Neuronal stem cell (in vitro differentiated cells): ENCODE measurements at regions not wholly inside any gene's neighbourhood (a gene's known extent, or its start where the extent isn't known, plus 50 kb on each side); places are given as distances from the start of the nearest gene placed in this dataset.

Experiments
- DNase-seq: peaks from one replicate; pipeline ENCODE4 v3.0.0-alpha.2; 2013; ENCODE audit warnings: low spot score
- H2AFZ ChIP-seq: one replicate; pipeline ENCODE4 v1.6.1; 2013; ENCODE audit warnings: mild to moderate bottlenecking, low read length, inconsistent platforms
- H2AK5ac ChIP-seq: 2 replicates; pipeline ENCODE4 v1.6.1; 2013; ENCODE audit warnings: low read depth, mild to moderate bottlenecking, inconsistent platforms, low read length, moderate library complexity, mixed read lengths
- H2BK120ac ChIP-seq: 2 replicates; pipeline ENCODE4 v1.6.1; 2013; ENCODE audit warnings: low read depth, mild to moderate bottlenecking, inconsistent platforms, low read length, moderate library complexity, mixed read lengths
- H2BK12ac ChIP-seq: one replicate; pipeline ENCODE4 v1.6.1; 2013; ENCODE audit warnings: low read length, inconsistent platforms
- H2BK15ac ChIP-seq: 2 replicates; pipeline ENCODE4 v1.6.1; 2013; ENCODE audit warnings: mild to moderate bottlenecking, low read length, inconsistent platforms, mixed read lengths
- H2BK5ac ChIP-seq: one replicate; pipeline ENCODE4 v1.6.1; 2013; ENCODE audit warnings: inconsistent platforms, mild to moderate bottlenecking, low read length, moderate library complexity
- H3K14ac ChIP-seq: one replicate; pipeline ENCODE4 v1.6.1; 2013; ENCODE audit warnings: low read length, inconsistent platforms
- H3K18ac ChIP-seq: 2 replicates; pipeline ENCODE4 v1.6.1; 2013; ENCODE audit warnings: low read length, inconsistent platforms
- H3K23ac ChIP-seq: 2 replicates; pipeline ENCODE4 v1.6.1; 2013; ENCODE audit warnings: low read depth, mild to moderate bottlenecking, mixed read lengths, low read length, inconsistent platforms; ENCODE audit not compliant: poor library complexity
- H3K27ac ChIP-seq: replicated peaks from 3 replicates; pipeline ENCODE4 v1.5.1; 2013; ENCODE audit warnings: low read length, inconsistent platforms
- H3K27me3 ChIP-seq, 3 experiments: 2 replicates each; pipeline ENCODE4 v1.6.1; 2013; ENCODE audit warnings: low read length in 3 of 3, mild to moderate bottlenecking in 2 of 3, inconsistent platforms in 1 of 3, low read depth in 1 of 3, mixed read lengths in 1 of 3, moderate library complexity in 1 of 3; ENCODE audit not compliant: control insufficient read depth in 3 of 3, insufficient read depth in 3 of 3
- H3K36me3 ChIP-seq, 2 donors: replicated peaks in 1 of 2; 2 replicates each; pipeline ENCODE4 v1.6.1; 2013; ENCODE audit warnings: low read length in 2 of 2; ENCODE audit not compliant: control insufficient read depth in 2 of 2, insufficient read depth in 2 of 2
- H3K4ac ChIP-seq: 2 replicates; pipeline ENCODE4 v1.6.1; 2013; ENCODE audit warnings: inconsistent platforms, mild to moderate bottlenecking, low read length, moderate library complexity
- H3K4me1 ChIP-seq, 2 donors: 1 replicate in 1 of 2; 2 replicates in 1 of 2; pipeline ENCODE4 v1.6.1; 2013; ENCODE audit warnings: low read length in 2 of 2, low read depth in 1 of 2; ENCODE audit not compliant: control insufficient read depth in 2 of 2, insufficient read depth in 1 of 2
- H3K4me2 ChIP-seq: one replicate; pipeline ENCODE4 v1.6.1; 2013; ENCODE audit warnings: mild to moderate bottlenecking, low read length, inconsistent platforms; ENCODE audit not compliant: insufficient read depth, poor library complexity, severe bottlenecking
- H3K4me3 ChIP-seq, 2 donors: 2 replicates each; pipeline ENCODE4 v1.5.1; 2013; ENCODE audit warnings: low read length in 2 of 2, mild to moderate bottlenecking in 2 of 2, inconsistent platforms in 1 of 2, moderate library complexity in 1 of 2
- H3K79me1 ChIP-seq: one replicate; pipeline ENCODE4 v1.6.1; 2013; ENCODE audit warnings: low read depth, mild to moderate bottlenecking, inconsistent platforms, low read length, moderate library complexity
- H3K9ac ChIP-seq: one replicate; pipeline ENCODE4 v1.6.1; 2013; ENCODE audit warnings: mild to moderate bottlenecking, low read depth, low read length, inconsistent platforms; ENCODE audit not compliant: poor library complexity
- H3K9me3 ChIP-seq, 2 donors: replicated peaks in 1 of 2; 2 replicates each; pipeline versions ENCODE3 to v1.6.1; 2013; ENCODE audit warnings: low read length in 2 of 2, mild to moderate bottlenecking in 2 of 2, inconsistent platforms in 1 of 2, low read depth in 1 of 2, mixed read lengths in 1 of 2, moderate library complexity in 1 of 2; ENCODE audit not compliant: control insufficient read depth in 2 of 2, insufficient read depth in 1 of 2
- H4K8ac ChIP-seq: one replicate; pipeline ENCODE4 v1.6.1; 2013; ENCODE audit warnings: low read depth, mild to moderate bottlenecking, inconsistent platforms, low read length, moderate library complexity
- H4K91ac ChIP-seq: one replicate; pipeline ENCODE4 v1.6.1; 2013; ENCODE audit warnings: low read length, low read depth, mild to moderate bottlenecking, inconsistent platforms; ENCODE audit not compliant: poor library complexity
- whole genome bisulfite sequencing, 2 donors: extraction: QIAGEN DNeasy Blood & Tissue Kit; methylation state at CpG; one replicate each; pipeline ENCODE4 v1.1.7; 2013; ENCODE audit warnings: missing lambda C conversion rate in 2 of 2, mixed read lengths in 1 of 2; ENCODE audit not compliant: insufficient read length in 2 of 2, insufficient replicate concordance in 1 of 2; ENCODE audit errors: extremely low coverage in 2 of 2; 5-methylcytosine and 5-hydroxymethylcytosine counted together

GRCh38 chr3:25349095-25349494 is 79.0 kb upstream of the RARB start:
- Histone ChIP-seq H2BK5ac (no peak overlapping the region), H4K8ac (no peak overlapping the region), H3K27ac (no peak overlapping the region), H4K91ac (no peak overlapping the region), H3K4ac (no peak overlapping the region), H2AFZ (no peak overlapping the region), H3K9ac (no peak overlapping the region), H3K79me1 (no peaks in the 10 kb centered on the region), H3K4me2 (no peak overlapping the region), H3K27me3 (no peaks in the 10 kb centered on the region), H2BK15ac (no peak overlapping the region), H3K4me1 (peaks cover 8 to 21% of the 10 kb centered on the region in 2 donors), H3K36me3 (no peaks in the 10 kb centered on the region), H3K4me3 (no peak overlapping the region), H2BK120ac (no peak overlapping the region), H3K14ac (no peak overlapping the region), H3K23ac (no peak overlapping the region), H3K18ac (no peak overlapping the region), H3K9me3 (no peaks in the 10 kb centered on the region), H2AK5ac (no peak overlapping the region), H2BK12ac (no peak overlapping the region)
- WGBS, 2 donors, result 100% methylated on average over 1 of the region's 6 CpGs; no CpG with 5 or more reads in 1 of the 2 donors
- no peak for DNase-seq

- Histone ChIP-seq H3K27me3 (no peaks in the 10 kb centered on the region), H3K9ac (no peak overlapping the region), H3K27ac (peak overlapping the region; percentile 40), H3K18ac (peak overlapping the region; percentile 20), H3K14ac (no peak overlapping the region), H2AFZ (no peak overlapping the region), H2BK12ac (no peak overlapping the region), H3K4me2 (no peak overlapping the region), H2BK5ac (no peak overlapping the region), H2AK5ac (no peak overlapping the region), H3K4me1 (peaks cover 8 to 21% of the 10 kb centered on the region in 2 donors), H3K4me3 (no peak overlapping the region), H3K9me3 (no peaks in the 10 kb centered on the region), H2BK15ac (no peak overlapping the region), H3K36me3 (no peaks in the 10 kb centered on the region), H3K79me1 (no peaks in the 10 kb centered on the region), H4K8ac (no peak overlapping the region), H2BK120ac (no peak overlapping the region), H4K91ac (no peak overlapping the region), H3K4ac (no peak overlapping the region), H3K23ac (no peak overlapping the region)
- no peak for DNase-seq
- WGBS, 2 donors, result no CpG with 5 or more reads among the region's 6 CpGs
Measured at GRCh38 chr3:25349828-25350724, 78.0 kb upstream of the RARB start.

- H2BK5ac ChIP-seq, result no peak overlapping the region
- DNase-seq, result peak; percentile 58
- no peak overlapping the region for H3K18ac ChIP-seq
- H3K9me3 ChIP-seq, result no peaks in the 10 kb centered on the region
- WGBS, 2 donors, result no CpG with 5 or more reads among the region's 5 CpGs
- no peak overlapping the region for H2AK5ac ChIP-seq
- H3K36me3 ChIP-seq, result no peaks in the 10 kb centered on the region
- H3K9ac ChIP-seq, result no peak overlapping the region
- no peak overlapping the region for H4K91ac ChIP-seq
- no peak overlapping the region for H2BK120ac ChIP-seq
- H2AFZ ChIP-seq, result no peak overlapping the region
- peak overlapping the region; percentile 40 for H3K27ac ChIP-seq
- peaks cover 8 to 21% of the 10 kb centered on the region in 2 donors for H3K4me1 ChIP-seq
- H2BK15ac ChIP-seq, result no peak overlapping the region
- no peak overlapping the region for H2BK12ac ChIP-seq
- no peaks in the 10 kb centered on the region for H3K79me1 ChIP-seq
- no peak overlapping the region for H3K4ac ChIP-seq
- no peaks in the 10 kb centered on the region for H3K27me3 ChIP-seq
- no peak overlapping the region for H3K14ac ChIP-seq
- H3K4me2 ChIP-seq, result no peak overlapping the region
- no peak overlapping the region for H3K23ac ChIP-seq
- H4K8ac ChIP-seq, result no peak overlapping the region
- no peak overlapping the region for H3K4me3 ChIP-seq
Measured at GRCh38 chr3:25350725-25351114, 77.3 kb upstream of the RARB start.

DNA sequence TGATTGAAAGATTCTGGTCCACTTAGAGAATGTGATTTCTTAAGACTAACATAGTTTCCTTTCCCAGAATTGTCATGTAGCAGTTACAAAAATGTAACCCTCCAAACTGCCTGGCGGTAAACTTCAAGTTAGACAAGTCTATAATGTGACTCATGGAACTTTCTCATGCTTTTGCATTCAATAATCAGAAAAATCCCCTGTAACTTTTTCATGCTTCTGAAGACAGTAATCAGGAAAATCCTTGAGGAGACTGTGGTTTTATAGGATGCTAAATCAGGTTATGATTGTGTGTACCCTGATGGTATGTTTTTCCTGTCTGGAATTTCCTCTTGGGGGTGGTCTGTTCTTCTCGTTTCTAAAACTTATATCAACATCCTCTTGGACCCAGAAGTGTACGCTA is 74.0 kb upstream of the RARB start:
- Histone ChIP-seq H3K27ac (no peak overlapping the region), H3K36me3 (no peaks in the 10 kb centered on the region)

More for the DNA sequence above, 74.0 kb upstream of the RARB start:
- Histone ChIP-seq H4K91ac (no peak overlapping the region), H2BK12ac (no peak overlapping the region), H2AFZ (no peak overlapping the region), H4K8ac (no peak overlapping the region), H3K4me3 (no peak overlapping the region), H2BK5ac (no peak overlapping the region), H3K9ac (no peak overlapping the region), H3K18ac (no peak overlapping the region), H3K27me3 (no peaks in the 10 kb centered on the region), H3K79me1 (no peaks in the 10 kb centered on the region), H3K4me2 (no peak overlapping the region), H2AK5ac (no peak overlapping the region), H3K9me3 (peaks cover 0 to 2% of the 10 kb centered on the region in 2 donors), H3K14ac (no peak overlapping the region), H2BK120ac (no peak overlapping the region), H3K4me1 (peaks cover 8 to 17% of the 10 kb centered on the region in 2 donors), H3K4ac (no peak overlapping the region), H3K23ac (no peak overlapping the region), H2BK15ac (no peak overlapping the region)
- no peak for DNase-seq
- WGBS, 2 donors, result no CpG with 5 or more reads among the region's 3 CpGs
